H1 (cell line): ENCODE measurements at regions not wholly inside any gene's neighbourhood (a gene's known extent, or its start where the extent isn't known, plus 50 kb on each side); places are given as distances from the start of the nearest gene placed in this dataset.

Experiments used
- CTCF ChIA-PET: fragments of 300-600 bp; sonication (Branson Sonifier 250); formaldehyde crosslinking; loops from one replicate; lab custom pipeline; 2021; ENCODE audit not compliant: partially characterized antibody; lab: Charles Lee
- POLR2A ChIA-PET: fragments of 300-600 bp; sonication (Branson Sonifier 250); formaldehyde crosslinking; loops from one replicate; lab custom pipeline; 2021; ENCODE audit warnings: inconsistent platforms; ENCODE audit not compliant: partially characterized antibody; lab: Charles Lee
- DNase-seq, 2 experiments: peaks; one replicate each; pipeline versions ENCODE4 v3.0.0 to v3.0.0-alpha.2; 2010 to 2022; ENCODE audit warnings: low spot score in 2 of 2, low read depth in 1 of 2, mixed read lengths in 1 of 2
- FAIRE-seq: peaks from 2 replicates; lab custom pipeline; 2011; peaks lifted over from hg19 to GRCh38; lab: Jason Lieb, UNC
- H2AFZ ChIP-seq: 2 replicates; pipeline ENCODE4 v1.8.1; 2012; ENCODE audit warnings: low read length, inconsistent platforms
- H2AK5ac ChIP-seq: 2 replicates; pipeline ENCODE4 v1.6.1; 2013; ENCODE audit warnings: low read depth, low read length
- H2BK120ac ChIP-seq: replicated peaks from 2 replicates; pipeline ENCODE3; 2013; ENCODE audit warnings: low read depth, low read length, inconsistent platforms
- H2BK12ac ChIP-seq: 2 replicates; pipeline ENCODE4 v1.6.1; 2013; ENCODE audit warnings: low read depth, low read length
- H2BK15ac ChIP-seq: 2 replicates; pipeline ENCODE4 v1.6.1; 2013; ENCODE audit warnings: low read length
- H2BK20ac ChIP-seq: 2 replicates; pipeline ENCODE4 v1.6.1; 2013; ENCODE audit warnings: low read length
- H2BK5ac ChIP-seq: 2 replicates; pipeline ENCODE4 v1.6.1; 2013; ENCODE audit warnings: low read depth, low read length
- H3K14ac ChIP-seq: 2 replicates; pipeline ENCODE4 v1.6.1; 2013; ENCODE audit warnings: inconsistent platforms; ENCODE audit not compliant: insufficient read length
- H3K18ac ChIP-seq: 2 replicates; pipeline ENCODE4 v1.6.1; 2013; ENCODE audit warnings: low read length; ENCODE audit errors: extremely low read depth
- H3K23ac ChIP-seq: 2 replicates; pipeline ENCODE4 v1.6.1; 2013; ENCODE audit warnings: inconsistent platforms; ENCODE audit not compliant: insufficient read length
- H3K23me2 ChIP-seq: 2 replicates; pipeline ENCODE4 v1.6.1; 2013; ENCODE audit warnings: low read depth, low read length
- H3K27ac ChIP-seq: 2 replicates; pipeline ENCODE4 v1.6.1; 2011; ENCODE audit warnings: low read depth, low read length, inconsistent platforms
- H3K27me3 ChIP-seq, 4 experiments: replicated peaks in 1 of 4; 1 replicate in 1 of 4; 2 replicates in 3 of 4; pipeline versions ENCODE4 v1.6.1 to v1.8.1; 2011 to 2013; ENCODE audit warnings: low read length in 3 of 4, mild to moderate bottlenecking in 3 of 4, inconsistent platforms in 2 of 4, mixed read lengths in 2 of 4, moderate library complexity in 1 of 4; ENCODE audit not compliant: control insufficient read depth in 3 of 4, insufficient read depth in 3 of 4; ENCODE audit errors: extremely low read depth in 1 of 4
- H3K36me3 ChIP-seq, 4 experiments: 2 replicates each; pipeline versions ENCODE4 v1.6.1 to v1.8.1; 2011 to 2013; ENCODE audit warnings: mild to moderate bottlenecking in 4 of 4, low read length in 3 of 4, moderate library complexity in 2 of 4, control low read depth in 1 of 4, inconsistent platforms in 1 of 4; ENCODE audit not compliant: insufficient read depth in 4 of 4, control insufficient read depth in 2 of 4
- H3K4ac ChIP-seq: replicated peaks from 2 replicates; pipeline ENCODE3; 2013; ENCODE audit warnings: low read length, low read depth, mixed read lengths, inconsistent platforms; ENCODE audit not compliant: insufficient read length
- H3K4me1 ChIP-seq, 4 experiments: replicated peaks in 1 of 4; 1 replicate in 1 of 4; 2 replicates in 3 of 4; pipeline versions ENCODE4 v1.6.1 to v1.8.1; 2011 to 2013; ENCODE audit warnings: low read length in 3 of 4, inconsistent platforms in 2 of 4, mixed read lengths in 1 of 4; ENCODE audit not compliant: insufficient read depth in 4 of 4, control insufficient read depth in 3 of 4
- H3K4me2 ChIP-seq, 2 experiments: 2 replicates each; pipeline versions ENCODE4 v1.6.1 to v1.8.1; 2011 to 2013; ENCODE audit warnings: low read depth in 2 of 2, low read length in 2 of 2, control low read depth in 1 of 2, inconsistent platforms in 1 of 2, mild to moderate bottlenecking in 1 of 2; ENCODE audit not compliant: insufficient read depth in 1 of 2
- H3K4me3 ChIP-seq, 4 experiments: fragments of 200-600, 300-600 bp in 1 of 4; sonication (generic), shearing (Covaris generic), sonication (Bioruptor Twin) in 1 of 4; 2 replicates each; pipeline versions ENCODE4 v1.5.1 to v1.8.1; 2011 to 2016; ENCODE audit warnings: low read length in 4 of 4, low read depth in 3 of 4, control low read depth in 2 of 4, inconsistent platforms in 2 of 4, mild to moderate bottlenecking in 2 of 4, mixed read lengths in 1 of 4, moderate library complexity in 1 of 4; ENCODE audit not compliant: insufficient read depth in 2 of 4; ENCODE audit errors: extremely low read depth in 1 of 4
- H3K56ac ChIP-seq: replicated peaks from 2 replicates; pipeline ENCODE3; 2013; ENCODE audit warnings: low read depth, mild to moderate bottlenecking, mixed read lengths, low read length, inconsistent platforms; ENCODE audit not compliant: insufficient read length
- H3K79me1 ChIP-seq: 2 replicates; pipeline ENCODE4 v1.6.1; 2013; ENCODE audit warnings: low read depth, low read length, control low read depth
- H3K79me2 ChIP-seq, 2 experiments: 2 replicates each; pipeline versions ENCODE4 v1.6.1 to v1.8.1; 2012 to 2013; ENCODE audit warnings: low read length in 2 of 2, mild to moderate bottlenecking in 2 of 2, inconsistent platforms in 1 of 2; ENCODE audit not compliant: insufficient read depth in 2 of 2, control insufficient read depth in 1 of 2
- H3K9ac ChIP-seq, 4 experiments: replicated peaks in 1 of 4; 1 replicate in 1 of 4; 2 replicates in 3 of 4; pipeline versions ENCODE4 v1.6.1 to v1.8.1; 2011 to 2013; ENCODE audit warnings: low read depth in 3 of 4, low read length in 3 of 4, control low read depth in 2 of 4, mild to moderate bottlenecking in 2 of 4, moderate library complexity in 2 of 4, inconsistent platforms in 1 of 4; ENCODE audit errors: extremely low read depth in 1 of 4
- H3K9me3 ChIP-seq, 2 experiments: 2 replicates each; pipeline versions ENCODE4 v1.6.1 to v1.8.1; 2012 to 2013; ENCODE audit warnings: mild to moderate bottlenecking in 2 of 2, moderate library complexity in 2 of 2, control low read depth in 1 of 2, inconsistent platforms in 1 of 2, low read depth in 1 of 2, low read length in 1 of 2, mixed read lengths in 1 of 2; ENCODE audit not compliant: insufficient read depth in 2 of 2
- H4K20me1 ChIP-seq, 2 experiments: replicated peaks in 1 of 2; 2 replicates each; pipeline versions ENCODE3 to v1.8.1; 2011 to 2013; ENCODE audit warnings: inconsistent platforms in 2 of 2, low read length in 2 of 2, mild to moderate bottlenecking in 1 of 2; ENCODE audit not compliant: insufficient read depth in 2 of 2, control insufficient read depth in 1 of 2
- H4K5ac ChIP-seq: 2 replicates; pipeline ENCODE4 v1.6.1; 2013; ENCODE audit warnings: low read length, low read depth, mixed read lengths, inconsistent platforms; ENCODE audit not compliant: insufficient read length
- H4K8ac ChIP-seq: 2 replicates; pipeline ENCODE4 v1.8.0; 2013; ENCODE audit warnings: mild to moderate bottlenecking, moderate library complexity, low read length, inconsistent platforms; ENCODE audit not compliant: insufficient read depth; ENCODE audit errors: extremely low read depth
- H4K91ac ChIP-seq: replicated peaks from 2 replicates; pipeline ENCODE3; 2013; ENCODE audit warnings: low read length, mixed read lengths, inconsistent platforms; ENCODE audit not compliant: insufficient read length
- ATF3 ChIP-seq: IDR thresholded peaks from 2 replicates; pipeline ENCODE4 v1.6.1; 2011; ENCODE audit warnings: low read depth, mild to moderate bottlenecking, low read length; ENCODE audit not compliant: insufficient read depth
- BRCA1 ChIP-seq: IDR thresholded peaks from 2 replicates; pipeline ENCODE4 v1.6.1; 2012; ENCODE audit warnings: low read depth, low read length, improper control_type of control experiment
- E2F6 ChIP-seq: IDR thresholded peaks from 2 replicates; pipeline ENCODE4 v1.6.1; 2012; ENCODE audit warnings: inconsistent platforms
- GTF2F1 ChIP-seq: IDR thresholded peaks from 2 replicates; pipeline ENCODE4 v1.6.1; 2012; ENCODE audit warnings: low read depth, low read length, improper control_type of control experiment, borderline replicate concordance
- KDM1A ChIP-seq: fragments of 200-600, 300-600 bp; sonication (generic); IDR thresholded peaks from 2 replicates; pipeline ENCODE4 v1.7.1; 2016; ENCODE audit warnings: mild to moderate bottlenecking, low read length, borderline replicate concordance
- MAX ChIP-seq: IDR thresholded peaks from 2 replicates; pipeline ENCODE4 v1.6.1; 2012; ENCODE audit warnings: inconsistent platforms
- POU5F1 ChIP-seq: IDR thresholded peaks from 2 replicates; pipeline ENCODE4 v1.6.1; 2011; ENCODE audit warnings: low read depth, mild to moderate bottlenecking, low read length, moderate library complexity
- RNF2 ChIP-seq: fragments of 200-900, 300-1000 bp; sonication (generic); IDR thresholded peaks from 2 replicates; pipeline ENCODE4 v1.7.1; 2016; ENCODE audit warnings: borderline replicate concordance, low read depth, mild to moderate bottlenecking, antibody characterized with exemption, low read length; ENCODE audit not compliant: poor library complexity, severe bottlenecking; ENCODE audit errors: missing control alignments
- SP4 ChIP-seq: IDR thresholded peaks from 2 replicates; pipeline ENCODE4 v1.6.1; 2012; ENCODE audit warnings: low read length, inconsistent platforms
- TBP ChIP-seq: IDR thresholded peaks from 2 replicates; pipeline ENCODE4 v1.6.1; 2011; ENCODE audit warnings: low read depth, low read length, improper control_type of control experiment
- WGBS, 2 experiments: shearing (Covaris generic) in 1 of 2; methylation state at CpG; one replicate each; pipeline versions ENCODE4 v1.1.6 to v1.1.7; 2013 to 2015; ENCODE audit warnings: low lambda C conversion rate in 2 of 2, mixed read lengths in 2 of 2, inconsistent platforms in 1 of 2, low coverage in 1 of 2, missing lambda C conversion rate in 1 of 2; ENCODE audit not compliant: insufficient replicate concordance in 2 of 2, insufficient coverage in 1 of 2, insufficient read length in 1 of 2; ENCODE audit errors: extremely low coverage in 1 of 2, missing lambda C conversion rate in 1 of 2; 5-methylcytosine and 5-hydroxymethylcytosine counted together

- FAIRE-seq, result no peak
- POLR2A ChIA-PET, result no interaction called here
- no peaks in the 10 kb centered on the region for H3K9me3 ChIP-seq
- TF ChIP-seq TBP (no peak), GTF2F1 (no peak), KDM1A (no peak), BRCA1 (no peak), RNF2 (no peak), ATF3 (no peak), E2F6 (no peak), SP4 (no peak), MAX (no peak), POU5F1 (no peak)
Measured at GRCh38 chr5:67259548-67260215, 63.1 kb upstream of the CD180 start.

More at GRCh38 chr5:67259548-67260215, 63.1 kb upstream of the CD180 start:
- CTCF ChIA-PET, result no interaction called here
- H3K27me3 ChIP-seq, result no peaks in the 10 kb centered on the region
- H3K23ac ChIP-seq, result no peak overlapping the region
- no peaks in the 10 kb centered on the region for H4K20me1 ChIP-seq
- no peak overlapping the region for H3K27ac ChIP-seq
- H3K23me2 ChIP-seq, result no peaks in the 10 kb centered on the region
- DNase-seq, result no peak
- no peak overlapping the region for H2AFZ ChIP-seq
- no peak overlapping the region for H4K91ac ChIP-seq
- no peak overlapping the region for H2BK12ac ChIP-seq
- H2BK120ac ChIP-seq, result no peak overlapping the region
- no peak overlapping the region for H4K5ac ChIP-seq
- WGBS, 2 experiments, result 86% methylated on average over 5 of the region's 5 CpGs; no CpG with 5 or more reads in 1 of the 2 experiments
- H2AK5ac ChIP-seq, result no peak overlapping the region
- no peaks in the 10 kb centered on the region for H3K36me3 ChIP-seq
- no peak overlapping the region for H3K4me3 ChIP-seq
- H3K18ac ChIP-seq, result no peak overlapping the region
- no peak overlapping the region for H3K14ac ChIP-seq
- no peak overlapping the region for H3K4ac ChIP-seq
- H4K8ac ChIP-seq, result no peak overlapping the region
- H3K79me2 ChIP-seq, result no peaks in the 10 kb centered on the region
- no peak overlapping the region for H2BK20ac ChIP-seq
- H2BK5ac ChIP-seq, result no peak overlapping the region
- no peak overlapping the region for H3K9ac ChIP-seq
- H3K4me1 ChIP-seq, result no peaks in the 10 kb centered on the region
- no peak overlapping the region for H3K56ac ChIP-seq
- H3K4me2 ChIP-seq, result no peak overlapping the region
- H3K79me1 ChIP-seq, result no peaks in the 10 kb centered on the region
- H2BK15ac ChIP-seq, result no peak overlapping the region
